Stimulated activated CD4-positive, alpha-beta T cell treated with anti-CD3 and anti-CD28 coated beads, Interleukin-15, amount 100 ng/mL, for 24 hours (primary cell): ENCODE measurements at regions not wholly inside any gene's neighbourhood (a gene's known extent, or its start where the extent isn't known, plus 50 kb on each side); places are given as distances from the start of the nearest gene placed in this dataset.

Experiments used
- DNase-seq: peaks from one replicate; pipeline ENCODE4 v3.0.0-alpha.2; 2020

DNA sequence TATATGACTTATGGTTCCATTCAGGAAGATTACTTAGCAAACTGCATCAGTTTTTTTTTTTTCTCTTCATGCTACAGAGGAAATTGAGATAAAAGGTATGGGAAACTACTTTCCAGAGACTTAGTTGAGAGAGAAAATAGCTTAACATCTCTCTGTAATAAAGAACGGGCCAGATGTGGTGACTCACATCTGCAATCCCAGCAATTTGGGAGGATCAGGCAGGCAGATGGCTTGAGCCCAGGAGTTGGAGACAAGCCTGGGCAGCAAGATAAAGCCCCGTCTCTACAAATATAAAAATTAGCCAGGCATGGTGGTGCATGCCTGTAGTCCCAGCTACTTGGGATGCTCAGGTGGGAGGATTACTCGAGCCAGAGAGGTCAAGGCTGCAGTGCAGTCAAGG lies 271.2 kb upstream of the TENM3 start:
- no peak for DNase-seq

DNA sequence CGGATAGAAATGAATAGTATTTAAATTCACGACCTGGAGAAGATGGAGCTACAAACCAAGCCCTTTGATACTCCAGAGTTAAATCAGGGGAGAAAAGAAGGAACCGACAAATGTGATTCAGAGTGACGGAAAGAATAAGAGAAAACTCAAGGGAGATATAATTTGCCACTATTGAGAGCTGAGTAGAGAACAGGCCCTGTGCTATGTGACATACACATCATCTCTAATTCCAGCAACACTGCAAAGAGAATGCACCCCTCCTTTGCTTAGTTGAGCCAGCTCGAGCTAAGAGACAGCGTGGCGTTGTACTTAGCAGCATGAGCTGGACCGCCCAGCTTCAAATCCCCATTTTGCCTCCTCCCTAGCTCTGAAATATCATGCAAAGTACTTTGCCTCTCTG lies 266.4 kb upstream of the TENM3 start:
- DNase-seq: no peak

DNA sequence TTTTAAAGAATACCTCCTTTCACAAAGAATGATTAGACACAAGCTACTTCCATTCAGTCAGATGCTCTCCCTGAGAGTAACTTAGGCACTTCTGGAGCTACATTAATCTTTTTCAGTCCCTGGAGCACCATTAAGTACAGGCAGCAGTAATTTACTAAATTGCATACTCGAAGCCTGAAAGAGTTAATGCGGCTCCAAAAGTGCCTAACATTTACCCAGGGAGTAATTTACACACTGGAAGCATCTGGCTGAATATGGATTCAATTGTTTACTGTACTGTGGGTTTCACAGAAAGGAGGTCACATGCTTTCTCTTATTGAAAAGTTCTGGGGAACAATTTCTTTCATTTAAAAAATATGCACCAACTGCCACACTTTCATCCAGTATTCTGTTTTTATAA lies 260.8 kb upstream of the TENM3 start:
- DNase-seq: no peak

- DNase-seq: no peak
Observed at GRCh38 chr4:181982856-181983255, 260.3 kb upstream of the TENM3 start.

GRCh38 chr4:181987392-181987791 lies 255.8 kb upstream of the TENM3 start:
- DNase-seq: no peak

GRCh38 chr4:181989071-181989470 lies 254.1 kb upstream of the TENM3 start:
- DNase-seq: no peak

DNA sequence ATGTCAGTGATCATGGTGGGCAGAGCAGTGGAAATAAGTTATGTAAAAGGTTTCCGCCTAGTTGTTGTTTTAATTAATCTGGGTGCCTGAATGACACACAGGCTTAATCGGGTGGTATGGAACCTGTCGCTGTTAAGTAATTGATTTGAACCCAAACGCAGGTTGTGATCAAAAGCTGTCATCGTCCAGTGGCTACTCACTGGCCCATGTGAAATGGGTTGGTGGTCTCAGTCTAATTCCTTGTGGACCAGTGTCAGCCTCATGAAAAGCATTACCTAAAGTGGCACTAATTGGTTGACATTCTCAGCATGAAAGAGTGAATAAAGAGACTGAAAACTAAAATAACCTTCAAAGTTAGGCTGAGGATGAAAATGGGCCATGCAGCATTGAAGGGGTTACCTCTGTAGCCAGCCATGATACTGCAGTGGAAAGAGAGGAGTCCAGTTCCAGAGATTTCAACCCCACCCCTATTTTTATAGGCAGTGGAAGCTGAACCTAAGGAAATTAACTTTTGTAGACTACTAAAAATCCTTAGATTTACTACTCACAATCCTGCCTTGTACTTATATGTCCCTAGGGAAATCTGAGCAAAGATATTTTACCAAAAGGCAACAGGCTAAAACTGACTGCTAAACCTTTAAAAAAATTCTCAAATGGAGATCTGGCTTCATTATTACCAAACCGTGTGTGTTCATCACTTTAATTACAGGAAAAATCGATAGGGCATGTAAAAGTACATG lies 251.7 kb upstream of the TENM3 start:
- no peak for DNase-seq

GRCh38 chr4:181998398-181999295 lies 244.6 kb upstream of the TENM3 start:
- DNase-seq: no peak

GRCh38 chr4:182000077-182000476 lies 243.1 kb upstream of the TENM3 start:
- DNase-seq: no peak

DNA sequence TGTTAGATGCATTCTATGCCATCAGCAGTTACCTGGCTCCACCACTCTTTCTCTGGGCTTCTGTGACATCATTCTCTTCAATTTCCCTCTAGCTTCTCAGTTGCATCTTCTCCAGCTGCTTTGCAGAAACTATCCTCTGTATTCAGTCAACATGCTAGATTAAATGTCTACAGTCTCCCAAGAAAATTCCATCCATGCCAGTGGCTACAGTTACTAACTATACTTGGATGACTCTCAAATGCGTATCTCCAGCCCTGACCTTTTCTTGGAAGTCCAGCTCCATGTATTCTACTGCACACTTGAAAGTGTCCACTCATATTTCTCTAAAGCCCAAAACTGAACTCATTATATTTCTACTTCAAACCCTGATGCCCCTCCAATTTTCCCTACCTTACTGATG lies 232.3 kb upstream of the TENM3 start:
- no peak for DNase-seq

DNA sequence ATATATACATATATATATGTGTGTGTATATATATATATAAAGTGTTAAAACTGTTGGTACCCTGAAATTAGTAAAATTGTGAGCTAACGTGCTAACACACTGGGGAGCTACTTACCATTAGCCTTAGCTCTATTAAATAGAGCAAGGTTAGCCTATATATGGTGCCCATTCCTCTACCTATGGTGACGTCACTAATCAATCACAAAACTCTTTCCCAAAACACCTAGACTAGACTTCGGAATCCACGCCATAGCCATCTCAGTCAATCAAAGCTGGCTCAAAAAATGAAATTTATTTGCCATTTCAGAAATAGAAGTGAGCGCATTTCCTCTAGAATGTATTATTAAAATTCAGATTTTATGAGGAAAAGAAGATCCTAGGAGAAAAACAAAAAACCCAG lies 229.0 kb upstream of the TENM3 start:
- DNase-seq: no peak

DNA sequence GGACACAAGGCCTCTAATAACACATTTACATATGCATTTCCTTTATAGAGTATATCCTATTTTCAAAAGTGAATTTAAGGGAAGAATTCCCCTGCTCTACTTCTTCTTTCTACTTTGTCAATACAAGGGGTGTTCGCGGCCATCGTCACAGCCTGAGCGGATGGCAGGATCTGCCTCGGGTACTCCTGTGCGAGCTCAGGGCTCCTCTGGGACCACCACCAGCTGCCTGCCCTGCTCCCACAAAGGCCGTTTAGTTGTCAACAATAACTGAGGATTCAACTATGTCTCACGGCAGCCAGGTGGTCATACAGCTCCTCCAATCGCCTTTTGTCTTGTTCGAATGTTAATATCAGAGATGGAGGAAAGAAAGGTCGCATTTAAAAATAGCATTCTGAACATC lies 228.2 kb upstream of the TENM3 start:
- DNase-seq: no peak

- no peak for DNase-seq
Observed at GRCh38 chr4:182015893-182016292, 227.3 kb upstream of the TENM3 start.

DNA sequence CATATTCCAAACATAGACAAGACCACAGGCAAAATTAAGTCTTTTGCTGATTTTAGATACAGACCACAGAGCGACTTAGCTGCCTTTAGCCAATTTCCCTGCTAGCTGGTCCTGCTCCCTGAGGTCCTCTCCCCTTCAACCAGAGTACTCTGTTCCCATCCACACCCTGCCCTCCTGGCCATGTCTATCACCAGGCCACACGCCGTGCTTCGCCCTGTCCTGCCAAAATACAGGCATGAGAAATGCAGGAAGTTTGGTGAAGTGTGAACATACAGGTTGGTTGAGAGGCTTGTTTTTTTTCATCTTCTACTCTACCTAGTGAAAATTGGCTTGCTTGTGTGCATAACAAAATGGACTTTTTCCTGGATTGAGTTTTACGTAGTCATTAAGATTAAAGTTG lies 226.2 kb upstream of the TENM3 start:
- DNase-seq: no peak

DNA sequence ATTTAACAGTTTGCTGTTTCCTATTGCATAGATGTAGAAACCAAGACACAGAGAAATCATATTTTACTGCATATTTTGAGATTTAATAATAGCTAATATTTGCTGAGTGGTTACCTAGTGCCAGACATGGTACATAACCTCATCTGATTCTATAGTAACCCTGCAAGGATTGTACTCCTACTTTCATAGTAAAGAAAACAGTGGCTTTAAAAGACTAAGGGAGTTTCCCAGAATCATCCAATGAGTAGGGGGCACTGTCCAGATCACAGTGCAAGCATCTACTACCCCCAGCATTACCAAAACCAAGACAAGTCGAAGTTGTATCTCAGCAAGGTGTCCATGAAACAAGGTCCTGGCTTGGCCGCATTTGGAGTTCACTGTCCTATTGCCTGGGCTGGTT lies 224.5 kb upstream of the TENM3 start:
- DNase-seq: no peak

GRCh38 chr4:182019148-182019652 lies 224.0 kb upstream of the TENM3 start:
- DNase-seq: no peak

DNA sequence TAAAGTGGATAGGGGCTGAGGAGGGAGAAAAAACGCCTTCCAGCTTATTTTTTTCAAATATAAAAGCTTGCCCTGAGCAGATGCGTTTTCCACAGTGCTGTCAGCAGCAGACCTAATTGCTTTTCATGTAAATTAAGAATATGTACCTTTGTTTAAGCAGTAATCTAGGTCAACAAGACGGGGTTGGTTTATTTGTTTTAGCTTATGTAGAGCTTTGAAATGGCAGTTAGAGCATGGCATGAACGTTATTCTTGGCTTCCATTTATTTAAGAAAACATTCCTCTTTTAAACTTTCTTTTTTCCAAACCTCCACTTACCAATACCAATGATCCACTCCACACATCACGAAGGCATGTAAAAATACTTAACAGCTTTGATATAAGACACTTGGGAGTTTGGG lies 220.3 kb upstream of the TENM3 start:
- DNase-seq: no peak

- no peak for DNase-seq
Observed at GRCh38 chr4:182023469-182023868, 219.7 kb upstream of the TENM3 start.

GRCh38 chr4:182042945-182043344 lies 200.3 kb upstream of the TENM3 start:
- DNase-seq: no peak

DNA sequence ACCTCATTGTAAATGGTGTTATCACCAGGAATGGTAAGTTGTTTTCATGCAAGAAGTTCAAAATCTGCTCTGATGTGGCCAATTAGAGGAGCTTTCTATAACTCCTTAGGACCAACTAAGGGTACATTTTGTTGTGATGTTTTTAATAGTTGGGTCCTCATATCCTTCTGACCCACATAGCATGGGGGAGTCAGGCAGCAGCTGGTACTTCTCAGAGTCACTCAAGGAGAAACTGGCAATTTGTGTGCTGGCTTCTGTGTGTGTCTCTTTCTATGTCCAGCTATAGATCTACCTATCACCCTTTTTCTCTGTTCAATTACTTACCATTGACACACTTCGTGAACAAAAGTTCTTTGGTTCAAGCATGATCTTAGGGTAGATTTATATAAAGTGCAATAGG lies 194.3 kb upstream of the TENM3 start:
- no peak for DNase-seq

DNA sequence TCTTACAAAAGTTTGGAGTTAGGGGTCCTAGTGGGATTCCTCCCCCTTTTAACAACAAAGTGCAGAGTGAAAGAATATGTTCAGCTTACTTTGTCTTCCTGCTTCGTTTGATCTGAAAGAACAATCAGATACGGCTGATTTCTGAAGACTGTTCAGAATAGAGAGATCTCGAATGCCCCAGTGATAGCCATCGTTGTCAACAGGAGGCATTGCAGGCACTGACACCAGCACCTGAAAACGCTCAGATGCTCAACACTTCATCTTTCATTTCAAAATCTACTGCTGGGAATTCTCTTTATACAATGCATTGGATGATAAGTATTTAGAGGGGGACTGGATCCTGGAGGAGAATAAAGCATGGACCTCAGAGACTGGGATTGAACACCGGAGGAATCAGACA lies 186.3 kb upstream of the TENM3 start:
- no peak for DNase-seq

GRCh38 chr4:182062458-182062857 lies 180.7 kb upstream of the TENM3 start:
- DNase-seq: no peak

- DNase-seq: no peak
Observed at GRCh38 chr4:182062936-182063335, 180.3 kb upstream of the TENM3 start.

- no peak for DNase-seq
Observed at GRCh38 chr4:182063651-182064050, 179.6 kb upstream of the TENM3 start.
